HG03565 (cell line): ENCODE measurements at regions not wholly inside any gene's neighbourhood (a gene's known extent, or its start where the extent isn't known, plus 50 kb on each side); places are given as distances from the start of the nearest gene placed in this dataset.
"Not testable (repeated sequence)": the region's sequence is repeated elsewhere in the genome, so short reads cannot be mapped to it uniquely, and the experiment has no call there.

ENCODE experiments used
- ATAC-seq: cut with Tn5 transposase; IDR thresholded peaks from one replicate; pipeline ENCODE4 v1.9.1; 2021; ENCODE audit warnings: mild to moderate bottlenecking, moderate library complexity; ENCODE audit not compliant: unreplicated experiment

GRCh38 chr6:74439123-74439811 is 743.3 kb downstream of the CD109 start:
- ATAC-seq, result peak; percentile 80

- not testable (repeated sequence) for ATAC-seq
These were observed 742.4 kb downstream of the CD109 start for GRCh38 chr6:74438395-74438794.

GRCh38 chr6:74434171-74434570 is 738.2 kb downstream of the CD109 start:
- ATAC-seq, result no peak

GRCh38 chr6:74431873-74432580 is 736.0 kb downstream of the CD109 start:
- no peak for ATAC-seq

GRCh38 chr6:74420221-74420620 is 724.2 kb downstream of the CD109 start:
- ATAC-seq, result no peak

- ATAC-seq, result no peak
These were observed 719.1 kb downstream of the CD109 start for GRCh38 chr6:74415056-74415455.

- ATAC-seq, result no peak
These were observed 714.6 kb downstream of the CD109 start for GRCh38 chr6:74410630-74411029.

DNA sequence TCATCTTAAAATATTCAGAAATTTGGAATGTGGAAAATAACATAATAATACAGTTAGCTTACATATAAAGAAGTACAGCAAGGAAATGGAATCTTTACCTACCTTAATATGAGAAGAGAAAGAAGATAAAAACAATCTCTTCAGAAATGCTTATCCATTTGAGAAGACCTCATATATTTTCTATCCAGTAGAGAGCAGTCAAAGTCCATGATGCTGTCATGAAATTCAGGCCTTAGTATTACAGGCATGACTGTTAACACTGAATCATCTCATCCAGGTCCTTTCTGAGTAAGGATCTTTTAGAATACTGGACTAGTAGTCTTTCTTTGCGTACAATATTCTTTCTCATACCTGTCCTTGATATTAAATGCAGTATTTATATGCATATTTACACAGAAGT is 713.4 kb downstream of the CD109 start:
- ATAC-seq, result peak; percentile 82

DNA sequence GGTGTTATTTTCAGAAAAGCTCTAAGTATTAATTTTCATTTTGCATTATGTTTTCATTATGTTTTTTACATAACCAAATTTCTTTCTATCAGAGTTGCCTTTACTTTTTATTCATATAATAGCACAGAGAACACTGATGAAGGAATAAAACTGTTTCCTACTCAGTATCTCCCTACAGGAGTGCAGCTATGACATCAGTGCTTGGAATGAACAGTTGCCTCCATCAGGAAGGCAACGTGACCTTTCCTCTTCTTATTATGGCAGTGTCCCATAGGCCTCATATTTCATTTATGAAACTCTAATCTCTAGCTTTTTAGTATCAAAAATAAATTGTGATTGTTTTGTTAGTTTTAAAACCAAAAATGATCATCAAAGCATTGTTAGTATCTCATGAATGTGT is 712.8 kb downstream of the CD109 start:
- ATAC-seq, result no peak

GRCh38 chr6:74404366-74404765 is 708.4 kb downstream of the CD109 start:
- ATAC-seq, result no peak

- no peak for ATAC-seq
These were observed 706.8 kb downstream of the CD109 start for GRCh38 chr6:74402781-74403180.

DNA sequence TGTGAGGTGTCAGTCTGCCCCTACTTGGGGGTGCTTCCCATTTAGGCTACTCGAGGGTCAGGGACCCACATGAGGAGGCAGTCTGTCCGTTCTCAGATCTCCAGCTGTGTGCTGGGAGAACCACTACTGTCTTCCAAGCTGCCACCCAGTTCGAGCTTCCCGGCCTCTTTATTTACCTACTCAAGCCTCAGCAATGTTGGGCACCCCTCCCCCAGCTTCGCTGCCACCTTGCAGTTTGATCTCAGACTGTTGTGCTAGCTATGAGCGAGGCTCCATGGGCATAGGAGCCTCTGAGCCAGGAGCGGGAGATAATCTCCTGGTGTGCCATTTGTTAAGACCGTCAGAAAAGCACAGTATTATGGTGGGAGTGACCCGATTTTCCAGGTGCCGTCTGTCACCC is 682.4 kb downstream of the CD109 start:
- ATAC-seq, result not testable (repeated sequence)

DNA sequence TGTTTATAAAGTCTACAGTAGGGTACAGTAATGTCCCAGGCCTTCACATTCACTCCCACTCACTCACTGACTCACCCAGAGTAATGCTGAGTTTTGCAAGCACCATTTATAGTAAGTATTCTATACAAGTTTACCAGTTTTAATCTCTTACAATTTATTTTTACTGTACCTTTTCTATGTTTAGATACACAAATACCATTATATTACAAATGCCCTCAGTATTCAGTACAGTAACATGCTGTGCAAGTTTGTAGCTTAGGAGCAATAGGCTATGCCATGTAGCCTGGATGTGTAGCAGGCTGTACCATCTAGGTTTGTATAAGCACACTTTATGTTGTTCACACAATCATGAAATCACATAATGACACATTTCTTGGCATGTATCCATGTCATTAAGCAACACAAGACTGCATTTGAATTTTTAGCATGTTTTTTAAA is 673.6 kb downstream of the CD109 start:
- no peak for ATAC-seq

GRCh38 chr6:74368746-74369145 is 672.7 kb downstream of the CD109 start:
- ATAC-seq, result no peak

DNA sequence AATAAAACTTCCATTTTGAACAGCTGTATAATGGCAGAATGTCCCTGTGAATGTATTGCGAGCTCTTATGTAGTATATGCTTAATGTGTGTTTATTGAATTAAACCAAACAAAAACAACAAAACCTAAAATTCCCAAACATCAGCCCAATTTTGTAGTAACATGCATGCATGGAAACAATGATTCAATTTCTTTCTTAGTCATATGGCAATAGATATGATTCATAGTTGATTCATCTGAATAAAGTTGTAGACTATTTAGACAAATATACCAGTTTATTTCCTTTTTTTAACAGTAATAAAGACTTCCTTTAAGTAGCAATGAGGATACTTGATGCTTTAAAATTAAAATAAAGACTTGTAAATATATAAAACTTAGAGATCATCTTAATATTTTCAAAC is 670.6 kb downstream of the CD109 start:
- ATAC-seq, result no peak

DNA sequence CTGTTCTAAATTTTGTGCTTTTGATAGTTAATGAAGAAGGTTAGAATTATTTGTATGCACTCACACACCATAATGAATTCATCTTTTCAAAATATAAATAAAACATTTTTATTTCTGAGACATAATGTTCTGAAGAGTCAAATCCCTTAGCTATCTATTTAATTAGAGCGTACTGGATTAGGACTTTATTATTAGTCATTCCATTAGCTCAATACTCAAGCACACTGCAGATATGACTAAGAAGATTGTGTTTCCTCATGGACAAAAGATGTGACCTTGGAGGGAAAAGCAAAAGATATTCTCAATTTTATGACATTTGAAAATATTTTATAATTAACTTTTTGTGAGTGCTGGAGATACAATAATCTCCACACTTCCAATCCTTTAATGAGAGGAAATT is 666.4 kb downstream of the CD109 start:
- no peak for ATAC-seq

DNA sequence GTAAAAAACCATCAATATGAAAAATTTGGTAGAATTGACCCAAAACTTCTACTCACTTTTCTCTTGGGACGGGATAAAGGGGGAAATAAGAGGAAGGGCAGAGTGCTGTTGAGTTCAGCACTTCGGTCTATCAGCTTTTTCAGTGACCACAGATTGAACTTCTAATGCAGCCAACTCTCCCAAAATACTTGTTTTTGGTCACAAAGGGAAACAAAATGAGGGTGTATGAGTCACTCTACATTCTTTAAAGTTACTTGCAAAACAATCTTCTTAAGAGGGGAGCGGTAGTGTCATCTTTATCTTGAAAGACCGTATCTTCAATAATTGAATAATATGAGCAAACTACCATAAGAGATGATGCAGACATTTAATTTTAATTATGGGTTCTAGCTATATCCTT is 661.3 kb downstream of the CD109 start:
- no peak for ATAC-seq

- ATAC-seq, result no peak
These were observed 660.4 kb downstream of the CD109 start for GRCh38 chr6:74356391-74356790.

GRCh38 chr6:74346936-74347535 is 651.0 kb downstream of the CD109 start:
- ATAC-seq, result no peak

GRCh38 chr6:74343804-74344203 is 647.8 kb downstream of the CD109 start:
- no peak for ATAC-seq

DNA sequence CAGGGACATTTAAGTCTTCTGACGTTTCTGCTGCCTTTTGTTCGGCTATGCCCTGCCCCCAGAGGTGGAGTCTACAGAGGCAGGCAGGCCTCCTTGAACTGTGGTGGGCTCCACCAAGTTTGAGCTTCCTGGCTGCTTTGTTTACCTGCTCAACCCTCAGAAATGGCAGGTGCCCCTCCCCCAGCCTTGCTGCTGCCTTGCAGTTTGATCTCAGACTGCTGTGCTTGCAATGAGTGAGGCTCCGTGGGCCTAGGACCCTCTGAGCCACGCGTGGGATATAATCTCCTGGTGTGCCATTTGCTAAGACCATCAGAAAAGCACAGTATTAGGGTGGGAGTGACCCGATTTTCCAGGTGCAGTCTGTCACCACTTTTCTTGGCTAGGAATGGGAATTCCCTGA is 647.3 kb downstream of the CD109 start:
- not testable (repeated sequence) for ATAC-seq

- ATAC-seq, result no peak
These were observed 638.7 kb downstream of the CD109 start for GRCh38 chr6:74334722-74335121.
